HG03025 (cell line): ENCODE measurements at regions not wholly inside any gene's neighbourhood (a gene's known extent, or its start where the extent isn't known, plus 50 kb on each side); places are given as distances from the start of the nearest gene placed in this dataset.
"Not testable (repeated sequence)": the region's sequence is repeated elsewhere in the genome, so short reads cannot be mapped to it uniquely, and the experiment has no call there.

Experiments
- ATAC-seq: cut with Tn5 transposase; IDR thresholded peaks from one replicate; pipeline ENCODE4 v1.9.1; 2021; ENCODE audit warnings: mild to moderate bottlenecking, moderate library complexity; ENCODE audit not compliant: unreplicated experiment, low FRiP score

DNA sequence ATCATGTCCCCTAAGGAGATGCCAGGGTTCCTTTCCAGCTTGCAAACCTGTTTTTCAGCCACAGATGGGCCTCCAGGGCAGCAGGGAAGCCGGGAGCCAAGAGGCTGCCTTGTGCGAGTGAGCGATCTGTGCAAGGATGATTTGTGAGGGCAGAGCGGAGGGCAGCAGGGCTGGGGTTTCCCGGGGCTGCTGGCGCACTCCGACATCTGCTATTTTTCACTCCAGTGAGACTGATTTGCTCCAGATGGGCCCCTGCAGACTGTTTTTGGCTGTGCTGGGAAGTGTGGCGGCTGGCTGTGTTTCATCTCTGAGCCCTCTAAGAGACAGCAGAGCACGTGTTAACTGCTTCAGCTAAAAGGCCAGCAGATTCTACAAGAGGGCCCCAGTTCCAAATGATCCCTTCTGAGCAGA lies 466.2 kb downstream of the TYW1 start:
- no peak for ATAC-seq

GRCh38 chr7:67463316-67463715 lies 466.7 kb downstream of the TYW1 start:
- no peak for ATAC-seq

- no peak for ATAC-seq
These were observed 467.4 kb downstream of the TYW1 start for GRCh38 chr7:67463983-67464382.

DNA sequence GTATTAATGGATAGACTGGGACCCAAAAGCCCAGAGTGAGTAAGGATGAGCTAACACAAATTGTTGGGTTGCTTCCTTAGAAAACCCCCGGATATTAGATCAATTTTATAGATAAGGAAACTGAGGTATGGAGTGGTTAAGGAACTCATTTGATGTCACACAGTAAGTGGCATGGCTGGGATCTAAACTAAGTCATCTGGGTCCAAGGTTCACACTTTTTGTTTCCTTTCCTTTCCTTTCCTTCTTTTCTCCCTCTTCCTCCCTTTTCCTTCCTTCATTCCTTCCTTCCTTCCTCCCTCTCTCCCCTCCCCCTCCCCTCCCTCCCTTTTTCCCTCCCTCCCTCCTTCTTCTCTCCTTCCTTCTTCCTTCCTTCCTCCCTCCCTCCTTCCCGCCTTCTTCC lies 469.5 kb downstream of the TYW1 start:
- ATAC-seq, result no peak

GRCh38 chr7:67470256-67470751 lies 473.7 kb downstream of the TYW1 start:
- no peak for ATAC-seq

- no peak for ATAC-seq
These were observed 478.7 kb downstream of the TYW1 start for GRCh38 chr7:67475293-67475692.

DNA sequence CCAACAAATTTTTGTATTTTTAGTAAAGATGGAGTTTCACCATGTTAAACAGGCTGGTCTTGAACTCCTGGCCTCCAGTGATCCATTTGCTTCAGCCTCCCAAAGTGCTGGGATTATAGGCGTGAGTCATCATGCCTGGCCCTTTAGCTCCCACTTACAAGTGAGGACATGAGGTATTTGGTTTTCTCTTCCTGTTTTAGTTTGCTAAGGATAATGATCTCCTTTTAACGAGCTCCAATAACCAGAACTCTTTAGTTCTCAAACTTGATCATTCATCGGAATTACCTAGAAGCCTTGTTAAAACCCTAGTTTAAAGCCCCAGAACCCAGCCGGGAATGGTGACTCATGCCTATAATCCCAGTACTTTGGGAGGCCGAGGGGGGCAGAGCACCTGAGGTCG lies 481.4 kb downstream of the TYW1 start:
- no peak for ATAC-seq

- ATAC-seq, result no peak
These were observed 487.7 kb downstream of the TYW1 start for GRCh38 chr7:67484244-67484751.

GRCh38 chr7:67486401-67486800 lies 489.8 kb downstream of the TYW1 start:
- no peak for ATAC-seq

DNA sequence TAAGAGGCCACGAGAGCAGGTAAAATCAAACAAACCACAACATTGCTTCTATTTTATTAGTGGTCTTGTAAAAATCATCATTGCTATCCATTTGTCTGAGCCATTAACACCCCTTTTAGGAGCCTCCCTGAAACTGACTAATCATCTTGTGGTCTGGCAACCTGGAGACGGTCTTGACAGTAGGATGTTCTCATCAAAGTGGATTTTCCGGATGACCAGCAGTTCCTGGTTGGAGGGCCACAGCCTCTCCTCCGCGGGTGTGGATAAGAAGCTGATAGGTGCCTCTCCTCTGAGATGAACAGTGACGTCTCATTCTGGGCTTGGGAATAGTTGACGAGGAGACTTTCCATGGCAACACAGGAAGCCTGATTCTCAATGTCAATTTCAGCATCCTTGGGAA lies 490.7 kb downstream of the TYW1 start:
- ATAC-seq, result no peak

DNA sequence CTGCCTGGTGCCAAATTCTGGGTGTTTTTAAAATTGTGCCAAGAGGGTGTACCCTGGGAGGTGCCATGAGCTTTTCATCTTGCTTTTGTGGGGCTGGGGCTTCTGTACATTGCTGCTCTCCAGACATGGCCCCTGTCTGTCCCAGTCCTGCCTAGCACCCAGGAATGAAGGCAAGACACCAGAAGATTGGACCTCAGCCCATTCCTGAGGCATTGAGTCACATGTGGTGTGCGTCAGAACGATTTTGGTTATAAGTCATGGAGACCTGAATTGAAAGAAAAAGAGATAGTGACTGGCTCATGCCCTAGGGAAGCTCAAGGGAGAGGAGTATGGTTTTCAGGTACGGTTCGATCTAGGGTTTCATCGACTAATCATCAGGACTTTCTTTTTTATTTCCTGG lies 493.2 kb downstream of the TYW1 start:
- no peak for ATAC-seq

GRCh38 chr7:67493366-67493765 lies 496.7 kb downstream of the TYW1 start:
- ATAC-seq, result no peak

DNA sequence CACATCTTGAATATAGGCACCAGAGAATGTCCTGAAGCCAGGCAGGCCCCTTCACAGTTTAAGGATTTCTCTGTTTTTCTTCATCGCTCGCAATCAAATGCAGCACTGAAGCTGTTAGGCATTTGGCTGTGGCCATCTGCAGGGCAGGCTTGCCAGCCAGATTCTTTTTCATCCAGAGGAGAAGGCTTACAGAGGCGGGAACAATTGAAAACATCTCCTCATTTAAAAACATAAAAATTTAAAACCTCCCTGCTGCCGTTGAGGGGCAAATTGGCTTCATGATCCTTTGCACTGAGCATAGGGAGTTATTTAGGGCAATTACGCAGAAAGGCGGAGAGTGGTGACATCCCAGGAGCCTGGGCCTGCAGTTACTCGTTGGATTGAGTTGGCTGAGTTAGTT lies 500.0 kb downstream of the TYW1 start:
- no peak for ATAC-seq

DNA sequence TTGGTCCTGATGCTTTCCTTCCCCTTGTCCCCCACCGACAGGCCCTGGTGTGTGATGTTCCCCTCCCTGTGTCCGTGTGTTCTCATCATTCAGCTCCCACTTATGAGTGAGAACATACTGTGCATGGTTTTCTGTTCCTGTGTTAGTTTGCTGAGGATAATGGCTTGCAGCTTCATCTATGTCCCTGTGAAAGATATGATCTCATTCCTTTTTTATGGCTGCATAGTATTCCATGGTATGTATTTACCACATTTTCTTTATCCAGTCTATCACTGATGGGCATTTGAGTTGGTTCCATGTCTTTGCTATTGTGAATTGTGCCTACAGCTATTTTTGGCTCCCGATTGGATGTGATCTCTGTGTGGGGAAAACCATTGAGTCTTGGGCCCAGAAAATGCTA lies 501.3 kb downstream of the TYW1 start:
- ATAC-seq, result not testable (repeated sequence)

DNA sequence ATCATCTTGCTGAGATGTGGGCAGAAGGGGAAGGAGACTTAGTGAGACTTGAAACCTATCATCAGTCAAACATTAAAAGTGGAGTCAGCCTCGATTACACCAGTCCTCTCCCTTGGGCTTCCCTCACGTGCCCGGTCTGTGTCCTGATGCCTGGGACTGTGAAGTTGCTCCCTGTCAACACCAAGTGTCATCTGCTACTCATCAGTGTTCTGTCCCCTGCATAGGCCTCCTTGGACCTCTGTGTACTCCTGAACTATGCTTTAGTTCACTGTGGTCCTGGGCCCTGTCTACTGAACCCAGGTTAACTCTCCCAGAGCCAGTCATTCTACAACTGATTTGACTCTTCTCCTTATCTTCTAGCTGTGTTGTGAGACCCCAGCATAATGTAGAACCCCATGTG lies 506.3 kb downstream of the TYW1 start:
- no peak for ATAC-seq

- ATAC-seq, result no peak
These were observed 508.8 kb downstream of the TYW1 start for GRCh38 chr7:67505449-67505848.

GRCh38 chr7:67512481-67512880 lies 515.8 kb downstream of the TYW1 start:
- ATAC-seq, result no peak

GRCh38 chr7:67518580-67518979 lies 521.9 kb downstream of the TYW1 start:
- ATAC-seq, result no peak

- ATAC-seq, result no peak
These were observed 522.5 kb downstream of the TYW1 start for GRCh38 chr7:67519171-67519570.

GRCh38 chr7:67522504-67522903 lies 525.9 kb downstream of the TYW1 start:
- ATAC-seq, result no peak

GRCh38 chr7:67523713-67524112 lies 527.1 kb downstream of the TYW1 start:
- no peak for ATAC-seq

DNA sequence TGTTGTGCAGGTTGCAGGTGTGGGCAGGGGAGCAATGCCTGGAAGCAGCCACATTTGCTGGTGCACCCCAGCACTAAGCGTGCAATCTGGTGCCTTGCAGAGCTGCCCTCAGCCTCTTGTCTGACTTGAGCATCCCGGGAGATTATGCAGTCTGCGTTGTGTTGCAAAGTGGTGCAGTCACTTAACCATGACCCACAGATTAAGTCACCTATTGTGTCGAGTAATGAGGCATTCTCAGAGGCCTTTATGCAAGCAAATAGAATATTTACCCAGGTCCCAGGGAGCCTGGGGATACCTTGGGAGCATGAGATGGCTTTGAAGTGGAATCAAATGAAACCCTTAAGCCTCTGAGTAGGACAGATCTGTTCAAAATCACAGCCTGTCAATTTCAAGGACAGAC lies 529.0 kb downstream of the TYW1 start:
- ATAC-seq, result no peak
